NCI-H2029 (cell line): ENCODE measurements at regions not wholly inside any gene's neighbourhood (a gene's known extent, or its start where the extent isn't known, plus 50 kb on each side); places are given as distances from the start of the nearest gene placed in this dataset.

Experiments used
- DNase-seq: peaks from one replicate; lab custom pipeline; 2025; lab: John Stamatoyannopoulos, UW

- no peak for DNase-seq
Observed at GRCh38 chr2:133812826-133813617, 244.8 kb upstream of the NCKAP5 start.

GRCh38 chr2:133814890-133815289 is 246.6 kb upstream of the NCKAP5 start:
- DNase-seq, result no peak

GRCh38 chr2:133816037-133816436 is 247.8 kb upstream of the NCKAP5 start:
- DNase-seq, result no peak

GRCh38 chr2:133817680-133818566 is 249.7 kb upstream of the NCKAP5 start:
- DNase-seq, result no peak

GRCh38 chr2:133818661-133819060 is 250.4 kb upstream of the NCKAP5 start:
- no peak for DNase-seq

GRCh38 chr2:133819906-133820305 is 251.6 kb upstream of the NCKAP5 start:
- DNase-seq, result no peak

GRCh38 chr2:133821107-133821760 is 253.0 kb upstream of the NCKAP5 start:
- DNase-seq, result no peak

GRCh38 chr2:133822517-133823225 is 254.4 kb upstream of the NCKAP5 start:
- DNase-seq, result no peak

GRCh38 chr2:133823226-133823550 is 254.9 kb upstream of the NCKAP5 start:
- DNase-seq, result no peak

- no peak for DNase-seq
Observed at GRCh38 chr2:133824869-133825268, 256.6 kb upstream of the NCKAP5 start.

GRCh38 chr2:133825778-133826177 is 257.5 kb upstream of the NCKAP5 start:
- DNase-seq, result no peak

- DNase-seq, result no peak
Observed at GRCh38 chr2:133828913-133829312, 260.6 kb upstream of the NCKAP5 start.

GRCh38 chr2:133829450-133830020 is 261.3 kb upstream of the NCKAP5 start:
- DNase-seq, result no peak

- no peak for DNase-seq
Observed at GRCh38 chr2:133833746-133834145, 265.5 kb upstream of the NCKAP5 start.

- DNase-seq, result no peak
Observed at GRCh38 chr2:133835821-133836619, 267.8 kb upstream of the NCKAP5 start.

GRCh38 chr2:133836691-133837345 is 268.6 kb upstream of the NCKAP5 start:
- no peak for DNase-seq

- DNase-seq, result no peak
Observed at GRCh38 chr2:133837441-133838094, 269.3 kb upstream of the NCKAP5 start.

GRCh38 chr2:133838642-133839365 is 270.5 kb upstream of the NCKAP5 start:
- no peak for DNase-seq

GRCh38 chr2:133839677-133840076 is 271.4 kb upstream of the NCKAP5 start:
- DNase-seq, result no peak
